GM13976 (cell line): ENCODE measurements at regions not wholly inside any gene's neighbourhood (a gene's known extent, or its start where the extent isn't known, plus 50 kb on each side); places are given as distances from the start of the nearest gene placed in this dataset.

ENCODE experiments used
- DNase-seq: peaks from one replicate; pipeline ENCODE4 v3.0.0; 2012; ENCODE audit warnings: low spot score
- in situ Hi-C: fragments of 300-500 bp; cut with MboI; formaldehyde crosslinking; loops from one replicate; pipeline ENCODE4 v1.12.0; 2022; ENCODE audit warnings: low sequenced_read_pairs, mixed read lengths, inconsistent platforms; ENCODE audit not compliant: unreplicated experiment
- TF ChIP-seq, protein P1 (sequence below): IDR thresholded peaks from 2 replicates; pipeline ENCODE4 v1.5.1; 2012; ENCODE audit warnings: borderline replicate concordance, mild to moderate bottlenecking; ENCODE audit not compliant: insufficient read depth; ENCODE audit errors: extremely low read depth, missing control alignments, control extremely low read depth

DNA sequence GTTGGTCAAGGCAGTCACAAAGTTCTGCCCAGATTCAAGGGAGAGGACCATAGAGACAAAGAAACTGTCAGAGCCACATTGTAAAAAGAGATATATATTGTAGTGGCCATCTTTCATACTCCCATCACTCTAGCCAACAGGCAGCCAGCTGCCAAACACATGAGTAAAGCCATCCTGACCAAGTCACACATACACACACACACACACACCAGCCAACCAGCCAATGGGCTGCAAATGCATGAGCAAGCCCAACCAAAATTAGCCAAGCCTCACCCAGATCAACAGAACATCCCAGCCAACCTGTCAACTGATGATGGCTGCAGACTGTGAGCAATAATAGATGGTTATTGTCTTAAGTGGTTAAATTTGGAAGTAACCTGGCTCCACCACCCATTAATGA lies 120.7 kb downstream of the SEC16B start:
- TF ChIP-seq, protein P1, sequence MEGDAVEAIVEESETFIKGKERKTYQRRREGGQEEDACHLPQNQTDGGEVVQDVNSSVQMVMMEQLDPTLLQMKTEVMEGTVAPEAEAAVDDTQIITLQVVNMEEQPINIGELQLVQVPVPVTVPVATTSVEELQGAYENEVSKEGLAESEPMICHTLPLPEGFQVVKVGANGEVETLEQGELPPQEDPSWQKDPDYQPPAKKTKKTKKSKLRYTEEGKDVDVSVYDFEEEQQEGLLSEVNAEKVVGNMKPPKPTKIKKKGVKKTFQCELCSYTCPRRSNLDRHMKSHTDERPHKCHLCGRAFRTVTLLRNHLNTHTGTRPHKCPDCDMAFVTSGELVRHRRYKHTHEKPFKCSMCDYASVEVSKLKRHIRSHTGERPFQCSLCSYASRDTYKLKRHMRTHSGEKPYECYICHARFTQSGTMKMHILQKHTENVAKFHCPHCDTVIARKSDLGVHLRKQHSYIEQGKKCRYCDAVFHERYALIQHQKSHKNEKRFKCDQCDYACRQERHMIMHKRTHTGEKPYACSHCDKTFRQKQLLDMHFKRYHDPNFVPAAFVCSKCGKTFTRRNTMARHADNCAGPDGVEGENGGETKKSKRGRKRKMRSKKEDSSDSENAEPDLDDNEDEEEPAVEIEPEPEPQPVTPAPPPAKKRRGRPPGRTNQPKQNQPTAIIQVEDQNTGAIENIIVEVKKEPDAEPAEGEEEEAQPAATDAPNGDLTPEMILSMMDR, result no peak
- DNase-seq, result no peak
- in situ Hi-C loops, result no loop called here

DNA sequence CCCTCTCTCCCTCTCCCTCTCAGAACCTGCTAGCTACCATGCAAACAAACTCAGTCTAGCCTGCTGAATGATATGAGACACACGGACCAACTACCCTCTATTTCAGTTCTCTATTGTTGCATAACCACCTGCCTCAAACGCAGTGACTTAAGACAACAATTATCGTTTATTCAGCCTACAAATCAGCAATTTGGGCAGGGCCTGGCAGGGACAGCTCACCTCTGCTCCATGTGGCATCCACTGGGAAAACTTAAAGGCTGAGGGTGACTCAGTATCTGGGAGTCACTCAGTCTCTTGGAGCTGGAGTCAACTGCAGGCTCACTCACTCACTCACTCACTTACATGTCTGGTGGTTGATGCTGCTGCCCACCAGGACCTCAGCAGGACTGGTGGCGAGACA lies 121.3 kb downstream of the SEC16B start:
- DNase-seq, result no peak
- in situ Hi-C loops, result no loop called here
- TF ChIP-seq, protein P1, result no peak

DNA sequence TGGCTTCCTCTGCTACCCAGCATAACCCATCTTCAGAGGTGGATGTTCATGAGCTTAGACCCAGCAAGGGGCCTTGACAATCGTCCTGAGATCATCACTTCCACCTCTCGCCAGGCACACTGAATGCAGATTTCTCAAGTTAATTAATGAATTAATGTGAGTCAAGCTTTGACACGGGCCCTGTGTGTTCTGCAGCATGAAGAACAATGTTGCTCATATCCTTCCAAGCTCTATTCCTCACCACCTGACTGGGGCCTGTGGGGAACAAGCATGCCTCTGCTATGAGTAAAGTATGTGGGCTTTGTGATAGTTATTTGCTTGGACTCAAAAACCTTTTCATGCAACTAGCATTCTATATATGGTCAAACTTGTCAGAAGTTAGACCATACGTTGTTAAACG lies 122.0 kb downstream of the SEC16B start:
- no peak for DNase-seq
- TF ChIP-seq, protein P1, result no peak

DNA sequence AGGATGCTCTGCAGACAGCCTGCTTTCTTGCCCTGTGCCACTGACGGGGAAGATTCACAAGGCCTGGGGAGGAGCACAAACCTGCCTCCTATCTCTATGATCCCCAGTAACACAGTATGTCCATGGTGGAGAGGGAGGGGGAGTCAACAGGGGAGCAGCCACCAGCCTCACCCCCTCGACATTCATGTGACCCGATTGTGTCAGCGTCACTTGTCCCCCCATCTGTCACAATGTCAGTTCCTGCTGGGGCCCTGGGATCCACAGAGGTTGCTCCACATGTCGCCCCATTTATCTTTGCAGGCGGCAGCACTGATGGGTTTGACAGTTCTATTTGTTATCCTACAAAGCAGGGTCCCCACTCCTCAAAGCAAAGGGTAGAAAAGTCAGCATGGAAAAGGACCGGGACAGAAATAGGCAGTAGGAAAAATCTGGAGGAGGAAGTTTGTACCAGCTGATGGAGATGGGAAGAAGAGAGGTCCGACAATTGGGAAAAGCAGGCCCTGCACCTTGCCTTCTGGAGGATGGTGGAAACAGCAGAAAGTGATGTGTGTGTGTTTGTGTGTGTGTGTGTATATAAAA lies 130.9 kb downstream of the SEC16B start:
- TF ChIP-seq, protein P1, result no peak
- no peak for DNase-seq
- in situ Hi-C loops, result no loop called here

More for the DNA sequence above, 122.0 kb downstream of the SEC16B start:
- in situ Hi-C loops, result no loop called here

DNA sequence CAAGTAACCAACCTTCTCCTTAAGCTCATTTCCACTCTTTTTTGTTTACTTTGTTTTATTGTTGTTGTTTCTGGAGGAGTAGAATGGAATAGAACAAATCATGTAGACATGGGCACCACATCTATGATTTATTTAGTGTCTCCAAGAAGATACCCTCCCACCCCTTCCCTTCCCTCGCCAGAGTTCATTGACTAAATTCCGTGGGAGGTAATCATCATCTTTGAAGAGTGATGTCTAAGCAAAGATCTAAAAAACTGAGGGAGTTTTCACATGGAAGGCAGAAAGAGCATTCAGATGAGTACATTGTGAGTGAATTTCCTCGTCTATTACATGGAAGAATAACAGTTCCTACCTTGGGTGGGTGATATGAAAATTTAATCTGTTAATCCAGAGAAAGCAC lies 136.2 kb downstream of the SEC16B start:
- in situ Hi-C loops, result no loop called here
- TF ChIP-seq, protein P1, result no peak
- no peak for DNase-seq

DNA sequence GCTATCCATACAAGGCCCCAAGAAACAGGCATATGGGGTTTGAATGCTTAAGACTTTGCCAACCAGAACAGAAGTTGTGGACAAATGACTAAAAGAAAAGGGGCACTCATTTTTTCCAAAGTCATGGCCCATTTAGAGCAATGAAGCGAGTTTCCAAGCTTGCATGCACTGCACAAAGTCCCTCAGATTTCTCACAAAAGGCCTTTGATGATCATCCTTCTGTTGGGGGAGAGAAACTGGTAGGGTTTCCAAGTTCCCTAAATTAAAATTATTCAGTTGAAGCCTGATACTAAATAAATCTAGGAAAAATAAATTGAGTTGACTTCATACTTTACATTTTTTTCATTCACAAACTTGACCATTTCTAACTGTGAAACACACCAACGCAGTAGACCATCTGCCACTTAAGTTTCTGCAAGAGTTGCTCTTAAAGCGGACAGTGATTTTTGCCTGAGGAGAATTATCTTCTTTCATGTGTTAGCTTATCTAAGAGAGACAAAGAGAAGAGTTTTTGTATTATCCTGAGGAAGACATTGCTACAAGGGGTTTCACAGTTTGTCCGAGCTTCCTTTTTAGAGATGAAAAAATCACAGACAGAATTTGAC lies 139.2 kb downstream of the SEC16B start:
- TF ChIP-seq, protein P1, result no peak
- DNase-seq, result no peak
- in situ Hi-C loops, result no loop called here

DNA sequence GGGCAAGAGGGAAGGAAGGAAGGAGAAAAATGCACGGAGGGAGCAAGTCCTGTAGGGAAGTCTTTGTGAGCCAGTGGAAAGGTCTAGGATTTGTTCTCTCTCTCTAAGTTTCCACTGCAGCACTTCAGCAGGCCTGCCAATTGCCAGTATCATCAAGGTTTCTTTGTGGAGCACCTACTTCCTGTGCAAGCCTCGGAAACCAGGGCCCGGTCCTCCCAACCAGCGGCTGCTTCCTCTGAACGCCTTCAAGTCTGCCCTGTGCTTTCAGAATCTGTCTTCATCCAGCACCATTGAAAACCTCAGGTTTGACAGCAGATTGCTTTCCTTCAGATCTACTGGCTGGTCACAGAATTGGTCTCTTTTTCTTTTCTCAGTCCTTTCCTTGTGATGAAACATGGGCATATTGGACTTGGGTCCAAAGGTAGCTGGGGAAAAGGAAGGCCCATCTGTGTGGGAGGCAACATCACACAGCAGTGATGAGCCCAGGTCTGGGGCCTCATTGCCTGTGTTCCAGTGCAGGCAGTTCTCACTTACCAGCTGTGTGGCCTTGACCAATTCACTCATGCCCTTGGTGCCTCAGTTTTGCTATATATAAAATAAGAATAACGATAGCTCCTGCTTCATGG lies 144.5 kb downstream of the SEC16B start:
- in situ Hi-C loops, result no loop called here
- TF ChIP-seq, protein P1, result no peak
- no peak for DNase-seq
